HCT116 (cell line): ENCODE measurements at regions not wholly inside any gene's neighbourhood (a gene's known extent, or its start where the extent isn't known, plus 50 kb on each side); places are given as distances from the start of the nearest gene placed in this dataset.

Experiments used
- ATAC-seq: fragments of 200-7000 bp; cut with Tn5 transposase; 2 replicates; pipeline ENCODE4 v1.9.1; 2020; ENCODE audit warnings: mild to moderate bottlenecking, moderate library complexity
- BruUV-seq: library from RNA; stranded (reverse); fragments of 400-500 nt; replicated peaks from 2 replicates; lab custom pipeline; 2021; lab: Mats Ljungman, UMichigan
- CTCF ChIA-PET: fragments of 300-600 bp; sonication (Branson Sonifier 250); formaldehyde crosslinking; loops from one replicate; lab custom pipeline; 2021; ENCODE audit warnings: antibody characterized with exemption; lab: Charles Lee
- POLR2A ChIA-PET: fragments of 300-600, 350-600 bp; sonication (Branson Sonifier 250); formaldehyde crosslinking; loops from one replicate; lab custom pipeline; 2021; ENCODE audit warnings: antibody characterized with exemption; lab: Charles Lee
- RAD21 ChIA-PET, 2 experiments: fragments of 300-600 bp; sonication (Branson Sonifier 250); formaldehyde crosslinking; loops; one replicate each; lab custom pipeline; 2023; ENCODE audit warnings: low total read pairs in 2 of 2; ENCODE audit not compliant: uncharacterized antibody in 2 of 2, unreplicated experiment in 2 of 2, low non-redundant PET in 1 of 2; lab: Charles Lee
- DNase-seq: peaks from one replicate; pipeline ENCODE4 v3.0.0-alpha.2; 2010; ENCODE audit warnings: low read depth, low spot score
- H2AFZ ChIP-seq: fragments of 200-600 bp; shearing (Covaris generic), sonication (generic); 2 replicates; pipeline ENCODE4 v1.6.1; 2017; ENCODE audit warnings: low read depth, mixed run types, mixed read lengths, antibody characterized with exemption, low read length; ENCODE audit not compliant: poor library complexity, severe bottlenecking
- H3K27ac ChIP-seq: 2 replicates; pipeline ENCODE4 v1.5.1; 2012; ENCODE audit warnings: low read depth, low read length
- H3K27me3 ChIP-seq: fragments of 200-600 bp; sonication (generic); 2 replicates; pipeline ENCODE4 v1.6.1; 2016; ENCODE audit warnings: mixed run types, low read length, mixed read lengths; ENCODE audit not compliant: insufficient read depth
- H3K36me3 ChIP-seq, 2 experiments: fragments of 200-500 bp in 1 of 2; fragments of 200-600 bp in 1 of 2; sonication (Bioruptor generic) in 1 of 2; sonication (generic) in 1 of 2; 2 replicates each; pipeline versions ENCODE4 v1.5.1 to v1.6.1; 2014 to 2016; ENCODE audit warnings: low read length in 2 of 2, inconsistent platforms in 1 of 2, mixed read lengths in 1 of 2, mixed run types in 1 of 2; ENCODE audit not compliant: insufficient read depth in 2 of 2, control insufficient read depth in 1 of 2
- H3K4me1 ChIP-seq, 2 experiments: fragments of 200-600 bp in 1 of 2; sonication (generic) in 1 of 2; 2 replicates each; pipeline versions ENCODE4 v1.5.1 to v1.6.1; 2012 to 2017; ENCODE audit warnings: low read length in 2 of 2, inconsistent platforms in 1 of 2, mild to moderate bottlenecking in 1 of 2, mixed read lengths in 1 of 2, mixed run types in 1 of 2, moderate library complexity in 1 of 2; ENCODE audit not compliant: insufficient read depth in 2 of 2, control insufficient read depth in 1 of 2
- H3K4me2 ChIP-seq: fragments of 200-600 bp; sonication (generic); 2 replicates; pipeline ENCODE4 v1.6.1; 2017; ENCODE audit warnings: mixed run types, low read length, mixed read lengths
- H3K4me3 ChIP-seq, 2 experiments: fragments of 200-600 bp in 1 of 2; sonication (generic) in 1 of 2; replicated peaks in 1 of 2; 2 replicates each; pipeline ENCODE4 v1.5.1; 2011 to 2016; ENCODE audit warnings: low read length in 2 of 2, control low read depth in 1 of 2, low read depth in 1 of 2, mild to moderate bottlenecking in 1 of 2, mixed read lengths in 1 of 2, mixed run types in 1 of 2
- H3K79me2 ChIP-seq: fragments of 200-600 bp; sonication (generic); 2 replicates; pipeline ENCODE4 v1.6.1; 2017; ENCODE audit warnings: mild to moderate bottlenecking, mixed run types, low read length, moderate library complexity, mixed read lengths; ENCODE audit not compliant: insufficient read depth
- H3K9ac ChIP-seq: fragments of 200-600 bp; sonication (generic); 2 replicates; pipeline ENCODE4 v1.6.1; 2016; ENCODE audit warnings: low read length, mixed read lengths
- H3K9me2 ChIP-seq: fragments of 200-600 bp; sonication (generic), shearing (Covaris generic); 2 replicates; pipeline ENCODE4 v1.6.1; 2017; ENCODE audit warnings: mixed run types, mild to moderate bottlenecking, moderate library complexity; ENCODE audit not compliant: insufficient read depth
- H3K9me3 ChIP-seq, 2 experiments: fragments of 200-500 bp in 1 of 2; fragments of 200-600 bp in 1 of 2; sonication (Bioruptor generic) in 1 of 2; sonication (generic) in 1 of 2; 2 replicates each; pipeline ENCODE4 v1.6.1; 2014 to 2017; ENCODE audit warnings: low read length in 2 of 2, mixed read lengths in 2 of 2, inconsistent platforms in 1 of 2, low read depth in 1 of 2, mild to moderate bottlenecking in 1 of 2, mixed run types in 1 of 2, moderate library complexity in 1 of 2; ENCODE audit not compliant: control insufficient read depth in 1 of 2, insufficient read depth in 1 of 2
- H4K20me1 ChIP-seq: fragments of 200-600 bp; sonication (generic), shearing (Covaris generic); 2 replicates; pipeline ENCODE4 v1.6.1; 2017; ENCODE audit warnings: mixed run types, mild to moderate bottlenecking, moderate library complexity; ENCODE audit not compliant: insufficient read depth
- ATF3 ChIP-seq: IDR thresholded peaks from 2 replicates; pipeline ENCODE4 v1.6.1; 2012
- CBX3 ChIP-seq: IDR thresholded peaks from 2 replicates; pipeline ENCODE4 v1.6.1; 2012; ENCODE audit warnings: low read depth
- CEBPB ChIP-seq: IDR thresholded peaks from 2 replicates; pipeline ENCODE4 v1.6.1; 2012; ENCODE audit warnings: low read depth
- CTCF ChIP-seq, 3 experiments: fragments of 200-600 bp in 1 of 3; sonication (generic) in 1 of 3; IDR thresholded peaks in 2 of 3; conservative IDR thresholded peaks in 1 of 3; 2 replicates each; pipeline ENCODE4 v1.5.1; 2012 to 2017; ENCODE audit warnings: low read depth in 2 of 3, low read length in 2 of 3, antibody characterized with exemption in 1 of 3, borderline replicate concordance in 1 of 3, control low read depth in 1 of 3, mild to moderate bottlenecking in 1 of 3, mixed read lengths in 1 of 3, mixed run types in 1 of 3, moderate library complexity in 1 of 3; ENCODE audit not compliant: insufficient read depth in 1 of 3
- EGR1 ChIP-seq: IDR thresholded peaks from 2 replicates; pipeline ENCODE4 v1.6.1; 2012; ENCODE audit warnings: low read depth
- ELF1 ChIP-seq: IDR thresholded peaks from 2 replicates; pipeline ENCODE4 v1.6.1; 2012; ENCODE audit warnings: low read depth, borderline replicate concordance
- EZH2 ChIP-seq: fragments of 200-600 bp; sonication (generic); IDR thresholded peaks from 2 replicates; pipeline ENCODE4 v1.6.1; 2017; ENCODE audit warnings: antibody characterized with exemption, mixed run types
- EZH2phosphoT487 ChIP-seq: fragments of 200-600 bp; IDR thresholded peaks from 2 replicates; pipeline ENCODE4 v1.6.1; 2018; ENCODE audit warnings: antibody characterized with exemption, borderline replicate concordance
- FOSL1 ChIP-seq: IDR thresholded peaks from 2 replicates; pipeline ENCODE4 v1.6.1; 2012; ENCODE audit warnings: low read depth
- POLR2A ChIP-seq: IDR thresholded peaks from 2 replicates; pipeline ENCODE4 v1.7.0; 2011; ENCODE audit warnings: borderline replicate concordance; ENCODE audit not compliant: insufficient read depth, insufficient read length; ENCODE audit errors: extremely low read depth
- POLR2AphosphoS5 ChIP-seq: IDR thresholded peaks from 2 replicates; pipeline ENCODE4 v1.6.1; 2011; ENCODE audit warnings: mild to moderate bottlenecking, low read depth, low read length, moderate library complexity
- RAD21 ChIP-seq: IDR thresholded peaks from 2 replicates; pipeline ENCODE4 v1.6.1; 2012; ENCODE audit warnings: low read depth, mild to moderate bottlenecking
- REST ChIP-seq: IDR thresholded peaks from 2 replicates; pipeline ENCODE4 v1.6.1; 2012; ENCODE audit warnings: low read depth
- SIN3A ChIP-seq: IDR thresholded peaks from 2 replicates; pipeline ENCODE4 v1.6.1; 2012; ENCODE audit warnings: low read depth
- SP1 ChIP-seq: IDR thresholded peaks from 2 replicates; pipeline ENCODE4 v1.6.1; 2012; ENCODE audit warnings: low read depth
- TCF7L2 ChIP-seq: IDR thresholded peaks from 2 replicates; pipeline ENCODE4 v1.7.0; 2011; ENCODE audit warnings: borderline replicate concordance, inconsistent platforms; ENCODE audit not compliant: insufficient read depth, insufficient read length; ENCODE audit errors: extremely low read depth
- ZBTB33 ChIP-seq: IDR thresholded peaks from 2 replicates; pipeline ENCODE4 v1.6.1; 2011; ENCODE audit warnings: mild to moderate bottlenecking, low read length, moderate library complexity; ENCODE audit not compliant: insufficient replicate concordance; ENCODE audit errors: extremely low read depth
- ZFX ChIP-seq: fragments of 450-650 bp; IDR thresholded peaks from 2 replicates; pipeline ENCODE4 v1.6.1; 2017
- ZNF274 ChIP-seq: fragments of 200-500 bp; sonication (Bioruptor generic); IDR thresholded peaks from 2 replicates; pipeline ENCODE4 v1.6.1; 2014; ENCODE audit warnings: mild to moderate bottlenecking, low read depth, low read length, inconsistent platforms
- intact Hi-C: fragments of 100-400 bp; cut with micrococcal nuclease; formaldehyde crosslinking; loops from 2 replicates; pipeline ENCODE4 v1.10.0; 2022
- TF ChIP-seq, protein P1 (sequence below): IDR thresholded peaks from 2 replicates; pipeline ENCODE4 v1.6.1; 2012

DNA sequence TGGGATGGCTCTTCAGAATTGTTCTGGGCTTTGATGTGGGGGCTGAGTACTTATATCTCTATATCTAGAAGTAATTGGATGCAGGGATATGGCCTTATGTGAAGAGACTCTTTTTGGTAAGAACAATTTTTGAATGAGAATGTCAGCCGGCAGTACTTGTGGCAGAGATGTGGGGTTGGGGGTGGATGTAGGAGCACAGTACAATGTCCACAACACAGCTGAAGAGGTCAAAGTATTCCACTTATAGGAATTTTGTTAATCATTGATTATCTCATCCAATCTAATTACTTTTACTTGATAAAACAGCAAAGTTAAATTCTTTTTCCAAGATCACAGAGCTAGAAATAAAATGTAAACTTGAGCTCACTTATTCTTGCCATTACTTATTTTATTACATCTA, 391.4 kb downstream of the TEX13C start:
- H3K27ac ChIP-seq = no peak overlapping the region
- H3K27me3 ChIP-seq = no peaks in the 10 kb centered on the region
- ChIA-PET RAD21 (no interaction called here), POLR2A (no interaction called here), CTCF (no interaction called here)
- no peaks in the 10 kb centered on the region for H4K20me1 ChIP-seq
- no peak overlapping the region for H3K4me3 ChIP-seq
- H2AFZ ChIP-seq = no peak overlapping the region
- intact Hi-C loops = no loop called here
- no peaks in the 10 kb centered on the region for H3K9me3 ChIP-seq
- ATAC-seq (no peak), DNase-seq (no peak)
- no peak overlapping the region for H3K9ac ChIP-seq
- H3K9me2 ChIP-seq = no peaks in the 10 kb centered on the region
- no peaks in the 10 kb centered on the region for H3K4me1 ChIP-seq
- H3K4me2 ChIP-seq = no peak overlapping the region
- no peaks in the 10 kb centered on the region for H3K36me3 ChIP-seq
- TF ChIP-seq FOSL1 (no peak), ELF1 (no peak), RAD21 (no peak), TCF7L2 (no peak), ZBTB33 (no peak), POLR2AphosphoS5 (no peak), ATF3 (no peak), EZH2phosphoT487 (no peak), ZFX (no peak), SIN3A (no peak), EGR1 (no peak), CTCF (IDR thresholded peaks at IDR 0.05 in 2 of 3, conservative IDR thresholded peaks at IDR 0.05 in 1 of 3; ENCODE audit: borderline replicate concordance in 1 of 3, insufficient read depth in 1 of 3, low read depth in 2 of 3, low read length in 2 of 3) (no peak), POLR2A (no peak), ZNF274 (no peak), SP1 (no peak), CBX3 (no peak), REST (no peak), CEBPB (no peak), EZH2 (no peak)
- TF ChIP-seq, protein P1, sequence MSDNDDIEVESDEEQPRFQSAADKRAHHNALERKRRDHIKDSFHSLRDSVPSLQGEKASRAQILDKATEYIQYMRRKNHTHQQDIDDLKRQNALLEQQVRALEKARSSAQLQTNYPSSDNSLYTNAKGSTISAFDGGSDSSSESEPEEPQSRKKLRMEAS = no peak
- no TSS peak for BruUV-seq
- H3K79me2 ChIP-seq = no peaks in the 10 kb centered on the region
